Islet precursor cell (in vitro differentiated cells): ENCODE measurements at regions not wholly inside any gene's neighbourhood (a gene's known extent, or its start where the extent isn't known, plus 50 kb on each side); places are given as distances from the start of the nearest gene placed in this dataset.
A peak's percentile ranks its signal among the peaks of the same experiment; 100 is the strongest.
"Not testable (repeated sequence)": the region's sequence is repeated elsewhere in the genome, so short reads cannot be mapped to it uniquely, and the experiment has no call there.

ENCODE experiments used
- DNase-seq: peaks from one replicate; pipeline ENCODE4 v3.0.0-alpha.2; 2018

- no peak for DNase-seq
Measured at GRCh38 chr14:24744641-24745040, 110.7 kb upstream of the GZMB start.

GRCh38 chr14:24741871-24742270 lies 107.9 kb upstream of the GZMB start:
- DNase-seq: no peak

GRCh38 chr14:24735984-24736630 lies 102.1 kb upstream of the GZMB start:
- no peak for DNase-seq

DNA sequence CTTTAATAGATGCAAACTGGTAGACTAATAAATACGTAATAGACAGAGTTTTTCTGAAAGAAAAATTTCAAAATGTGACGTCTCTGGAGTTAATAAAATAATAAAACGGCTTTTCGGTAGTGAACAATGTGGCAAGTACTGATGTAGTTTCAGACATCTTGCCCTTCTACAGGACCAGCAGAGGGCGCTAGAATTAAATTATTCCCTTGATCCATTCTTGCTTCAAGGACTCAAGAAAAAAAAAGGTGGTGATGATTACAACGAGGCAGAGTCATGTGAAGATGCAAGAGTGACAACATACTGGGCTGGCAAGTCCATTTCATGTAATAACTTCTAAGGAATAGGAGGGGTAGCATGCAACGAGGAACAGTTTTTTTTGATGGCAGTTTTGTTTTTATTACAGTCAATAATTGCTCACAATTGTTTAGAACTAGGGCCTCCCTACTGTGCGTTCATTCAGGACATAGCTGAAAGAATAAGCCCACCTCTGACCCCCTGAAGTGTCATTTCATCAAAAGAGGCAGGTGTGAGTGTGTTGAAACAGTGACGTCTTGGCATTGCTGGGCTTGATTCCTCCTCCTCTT lies 101.0 kb upstream of the GZMB start:
- no peak for DNase-seq

DNA sequence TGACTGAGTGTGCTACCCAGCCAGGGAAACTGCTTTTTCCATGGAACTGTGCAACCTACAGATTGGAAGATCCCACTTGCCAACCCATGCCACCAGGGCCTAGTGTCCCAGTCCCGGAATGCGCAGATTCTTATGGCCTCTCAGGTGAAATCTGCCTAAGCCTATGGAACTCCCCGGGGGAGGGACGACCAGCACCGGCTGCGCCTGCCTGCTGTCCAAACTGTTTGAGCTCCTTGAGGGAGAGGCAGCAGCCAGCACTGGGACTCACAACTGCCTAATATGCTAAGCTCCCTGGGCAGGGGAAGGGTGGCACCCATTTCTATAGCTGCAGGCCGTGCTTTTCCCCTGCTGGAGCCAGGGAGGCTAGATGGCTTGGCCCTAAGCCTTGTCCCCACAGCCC lies 92.5 kb upstream of the GZMB start:
- no peak for DNase-seq

- DNase-seq: no peak
Measured at GRCh38 chr14:24725311-24725710, 91.3 kb upstream of the GZMB start.

DNA sequence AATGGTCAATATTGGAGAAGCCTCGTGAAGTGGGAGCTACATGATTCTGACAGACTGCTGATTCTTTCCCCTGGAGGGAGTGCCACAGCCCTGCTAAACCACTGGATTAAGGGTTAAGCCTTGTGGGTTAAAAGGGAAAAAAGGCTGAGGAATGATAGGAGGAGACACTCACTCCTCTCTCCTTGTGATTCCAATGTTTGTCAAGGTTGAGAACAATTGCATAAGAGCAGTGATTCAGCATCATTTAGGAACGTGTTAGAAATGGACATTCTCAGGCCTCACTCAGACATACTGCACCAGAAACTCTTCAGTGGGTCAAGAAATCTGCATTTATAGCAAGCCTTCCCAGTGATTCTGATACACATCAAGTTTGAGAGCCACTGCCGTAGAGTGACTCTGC lies 87.8 kb upstream of the GZMB start:
- no peak for DNase-seq

DNA sequence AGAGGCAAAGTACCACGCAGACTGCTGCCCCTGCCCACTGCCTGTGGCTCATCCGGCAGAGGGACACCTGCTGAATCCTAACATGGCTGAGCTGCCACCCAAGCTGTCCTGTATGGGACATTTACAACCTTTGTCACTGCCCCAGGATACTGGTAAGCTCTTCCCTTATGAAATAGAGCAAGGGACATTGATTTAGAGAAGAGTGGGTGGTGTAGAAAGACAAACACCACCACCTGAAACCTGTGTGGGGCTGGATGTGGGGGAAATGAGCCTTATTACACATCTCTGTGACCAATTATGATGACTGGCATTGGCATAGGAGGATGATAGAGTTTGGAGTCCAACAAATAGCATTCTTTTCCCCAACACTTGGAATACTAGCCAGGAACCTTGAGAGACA lies 81.2 kb upstream of the GZMB start:
- DNase-seq: no peak

DNA sequence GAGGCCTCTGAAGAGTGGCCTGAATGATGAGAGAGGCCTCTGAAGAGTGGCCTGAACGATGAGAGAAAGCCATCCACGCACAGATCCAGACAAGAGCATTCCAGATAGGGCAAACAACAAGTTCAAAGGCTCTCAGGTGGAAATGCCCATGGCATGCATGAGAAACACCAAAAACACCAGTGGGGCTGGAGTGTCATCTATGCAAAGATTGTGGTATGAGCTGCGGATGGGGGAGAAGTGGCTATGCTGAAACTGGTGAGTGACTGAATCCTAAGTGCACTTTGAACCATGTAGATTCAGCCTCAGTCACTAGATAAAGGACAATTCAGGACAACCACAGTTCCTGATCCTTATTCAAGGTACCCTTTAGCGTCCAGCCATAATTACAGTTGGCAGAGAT lies 79.4 kb upstream of the GZMB start:
- DNase-seq: no peak

DNA sequence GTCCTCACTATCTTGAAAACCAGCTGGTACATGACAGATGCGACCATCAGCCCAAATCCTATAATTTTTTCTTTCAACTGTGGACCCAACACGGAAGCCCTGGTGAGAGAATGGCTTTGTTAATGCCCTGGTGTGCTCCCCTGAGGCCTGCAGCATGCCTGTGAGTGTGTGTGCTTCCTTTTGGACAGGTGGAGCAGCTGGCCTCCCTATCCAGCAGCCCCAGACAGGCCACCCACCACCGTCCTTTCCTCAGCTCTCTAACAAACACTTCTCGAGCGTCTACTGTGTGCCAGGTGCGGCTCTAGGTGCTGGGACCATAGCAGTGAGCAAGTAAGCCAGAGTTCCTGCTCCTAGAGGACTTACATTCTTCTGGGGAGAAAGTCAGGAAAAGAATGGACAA lies 78.9 kb upstream of the GZMB start:
- DNase-seq: no peak

- no peak for DNase-seq
Measured at GRCh38 chr14:24712374-24712773, 78.4 kb upstream of the GZMB start.

DNA sequence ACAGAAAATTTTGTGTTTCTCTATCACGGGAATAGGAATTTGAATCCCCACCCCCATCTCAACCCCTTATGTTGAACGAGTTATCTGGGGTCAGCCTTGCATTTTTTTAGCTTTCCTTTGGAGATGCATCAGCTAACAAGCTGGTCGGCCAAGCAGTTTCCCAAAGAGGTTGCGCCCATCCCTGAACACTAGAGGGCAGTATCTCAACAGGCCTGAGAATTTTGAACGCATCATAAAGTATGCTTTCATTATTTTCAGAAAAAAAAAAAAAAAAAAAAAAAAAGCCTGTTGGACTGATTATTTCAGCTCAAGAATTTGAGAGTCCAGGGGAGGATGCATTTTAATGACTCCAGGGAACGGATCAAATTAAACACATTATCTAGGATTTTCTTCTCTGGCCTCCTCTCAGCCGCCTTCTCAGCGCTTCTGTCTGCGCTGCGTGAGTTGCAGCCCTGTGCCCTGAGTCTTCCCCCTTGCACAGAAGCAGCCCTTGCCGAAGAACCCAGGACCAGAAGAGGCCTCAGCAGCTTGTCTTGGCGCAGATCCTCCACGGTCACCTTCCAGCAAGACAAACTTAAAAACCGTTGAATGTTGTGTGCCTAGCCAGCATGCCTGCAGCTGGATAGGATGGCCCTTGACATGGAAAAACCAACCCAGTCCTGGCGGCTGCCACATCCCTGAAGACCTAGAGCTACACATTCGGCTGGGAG lies 76.6 kb upstream of the GZMB start:
- DNase-seq: peak; percentile 72

- no peak for DNase-seq
Measured at GRCh38 chr14:24708684-24709083, 74.7 kb upstream of the GZMB start.

- DNase-seq: no peak
Measured at GRCh38 chr14:24706351-24706750, 72.4 kb upstream of the GZMB start.

GRCh38 chr14:24705840-24706239 lies 71.8 kb upstream of the GZMB start:
- no peak for DNase-seq

DNA sequence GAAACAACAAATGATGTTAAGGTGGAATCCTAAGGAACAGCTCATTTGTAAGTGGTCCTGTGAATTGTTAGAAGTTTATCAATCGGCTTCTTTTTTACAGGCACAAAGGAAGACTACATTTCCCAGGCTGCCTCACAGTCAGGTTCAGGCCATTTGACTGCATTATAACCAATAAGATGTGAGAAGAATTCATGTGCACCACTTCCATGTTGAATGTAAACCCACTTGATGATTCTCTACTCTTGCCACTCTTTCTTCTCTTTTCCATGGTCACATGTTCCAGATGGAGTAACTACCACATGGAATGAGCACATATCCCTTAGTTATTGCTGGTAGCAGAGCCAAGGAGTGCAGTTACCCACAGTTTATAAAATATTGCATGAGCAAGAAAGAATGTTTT lies 67.1 kb upstream of the GZMB start:
- no peak for DNase-seq

DNA sequence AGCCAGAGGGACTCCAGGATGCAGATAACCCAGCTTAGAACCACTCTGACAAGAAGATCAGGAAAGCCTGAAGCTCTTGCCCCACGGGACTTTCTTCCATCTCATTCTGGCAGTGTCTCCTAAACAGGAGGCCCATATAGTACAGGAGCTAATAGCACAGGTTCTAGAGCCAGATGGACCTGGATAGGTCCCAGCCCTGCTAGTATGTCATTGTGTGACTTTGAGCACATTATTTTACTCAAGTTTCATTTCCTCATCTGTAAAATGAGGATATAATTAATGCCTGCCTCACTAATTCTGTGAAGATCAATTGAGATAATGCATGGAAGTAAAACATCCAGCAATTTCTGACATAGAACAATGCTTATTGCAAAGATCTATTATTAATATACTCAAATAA lies 66.5 kb upstream of the GZMB start:
- DNase-seq: no peak

DNA sequence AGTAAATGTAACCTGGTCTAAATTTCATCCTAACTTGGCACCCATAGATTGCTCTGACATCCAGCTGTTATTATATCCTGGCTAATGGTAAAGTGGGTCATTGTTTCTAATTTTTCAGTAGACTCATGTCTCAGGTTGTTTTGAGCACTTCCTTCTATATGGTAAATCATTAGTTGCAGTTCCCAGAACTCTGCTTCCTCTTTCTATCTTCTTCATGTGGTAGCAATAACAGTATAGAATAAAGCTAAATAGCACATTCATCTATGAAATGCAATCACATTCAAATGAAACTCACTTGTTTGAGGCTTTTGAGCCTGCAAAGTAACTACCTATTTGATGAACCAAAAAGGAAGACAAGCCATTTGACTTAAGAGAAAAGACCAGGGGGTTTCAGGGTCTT lies 65.1 kb upstream of the GZMB start:
- no peak for DNase-seq

GRCh38 chr14:24696280-24696920 lies 62.4 kb upstream of the GZMB start:
- DNase-seq: not testable (repeated sequence)

DNA sequence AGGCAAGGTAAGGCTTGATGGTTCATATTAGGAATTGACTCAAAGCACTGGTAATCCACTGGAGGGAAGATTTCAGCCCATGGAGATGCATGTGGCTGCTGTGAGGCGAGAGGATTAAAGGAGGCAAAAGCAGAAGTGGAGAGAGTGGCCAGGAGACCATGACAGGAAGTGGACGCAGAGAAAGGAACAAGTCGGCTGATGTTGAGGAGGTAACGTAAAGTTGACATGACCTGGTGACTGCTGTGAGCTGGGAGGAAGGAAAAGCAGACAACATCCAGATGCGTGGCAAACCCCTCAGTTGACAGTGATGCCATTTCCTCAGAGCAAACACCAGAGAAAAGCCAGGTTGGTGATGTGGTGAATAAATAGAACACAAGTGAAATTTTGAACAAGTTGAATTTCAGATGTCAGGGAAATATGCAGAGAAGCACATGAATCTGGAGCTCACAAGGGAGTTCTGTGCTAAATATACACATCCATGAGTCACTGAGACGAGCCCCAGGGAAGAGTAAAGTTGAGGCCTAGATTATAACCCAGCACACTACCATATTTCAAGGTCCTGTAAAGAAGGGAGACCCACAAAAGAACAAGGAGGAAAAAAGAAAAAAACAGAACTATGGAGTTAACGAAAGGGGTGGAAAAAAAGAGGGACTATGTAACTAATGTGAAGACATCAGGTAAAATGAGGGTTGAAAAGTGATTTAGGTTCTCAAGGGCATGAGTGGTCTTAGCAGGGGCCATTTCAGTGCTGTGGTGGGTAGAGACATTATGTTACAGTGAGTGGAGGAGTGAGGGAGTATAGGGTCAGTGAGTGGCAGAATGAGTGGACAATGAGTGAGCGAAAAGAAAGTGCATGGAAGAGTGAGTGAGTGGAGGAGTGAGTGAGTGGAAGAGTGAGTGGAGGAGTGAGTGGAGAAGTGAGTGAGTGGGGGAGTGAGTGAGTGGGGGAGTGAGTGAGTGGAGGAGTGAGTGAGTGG lies 61.6 kb upstream of the GZMB start:
- no peak for DNase-seq

- no peak for DNase-seq
Measured at GRCh38 chr14:24694680-24695079, 60.7 kb upstream of the GZMB start.

GRCh38 chr14:24693983-24694382 lies 60.0 kb upstream of the GZMB start:
- no peak for DNase-seq

DNA sequence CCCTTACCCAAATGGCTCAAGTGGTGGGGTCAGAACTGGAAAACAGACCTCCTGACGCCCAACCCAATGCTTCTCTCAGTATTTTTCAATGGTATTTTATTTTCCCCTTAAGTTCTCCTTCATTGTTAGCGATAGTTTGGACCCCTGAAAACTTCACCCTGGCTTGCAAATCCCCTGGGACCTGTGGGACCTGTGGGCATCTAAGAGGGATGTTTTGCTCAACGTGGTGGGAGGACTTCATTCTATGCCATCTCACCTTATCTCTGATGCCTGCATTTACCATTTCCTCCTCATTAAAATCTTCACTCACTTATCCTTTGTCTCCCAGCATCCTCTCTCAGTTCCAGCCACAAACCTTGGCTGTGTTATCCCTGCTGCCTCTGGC lies 59.4 kb upstream of the GZMB start:
- DNase-seq: no peak
